Activated CD8-positive, alpha-beta memory T cell treated with anti-CD3 and anti-CD28 coated beads, Interleukin-2, amount 50 U/mL, for 24 hours (primary cell): ENCODE measurements at regions not wholly inside any gene's neighbourhood (a gene's known extent, or its start where the extent isn't known, plus 50 kb on each side); places are given as distances from the start of the nearest gene placed in this dataset.
"Not testable (repeated sequence)": the region's sequence is repeated elsewhere in the genome, so short reads cannot be mapped to it uniquely, and the experiment has no call there.

ENCODE experiments used
- DNase-seq: peaks from one replicate; pipeline ENCODE4 v3.0.0-alpha.2; 2020; ENCODE audit errors: extremely low read depth

DNA sequence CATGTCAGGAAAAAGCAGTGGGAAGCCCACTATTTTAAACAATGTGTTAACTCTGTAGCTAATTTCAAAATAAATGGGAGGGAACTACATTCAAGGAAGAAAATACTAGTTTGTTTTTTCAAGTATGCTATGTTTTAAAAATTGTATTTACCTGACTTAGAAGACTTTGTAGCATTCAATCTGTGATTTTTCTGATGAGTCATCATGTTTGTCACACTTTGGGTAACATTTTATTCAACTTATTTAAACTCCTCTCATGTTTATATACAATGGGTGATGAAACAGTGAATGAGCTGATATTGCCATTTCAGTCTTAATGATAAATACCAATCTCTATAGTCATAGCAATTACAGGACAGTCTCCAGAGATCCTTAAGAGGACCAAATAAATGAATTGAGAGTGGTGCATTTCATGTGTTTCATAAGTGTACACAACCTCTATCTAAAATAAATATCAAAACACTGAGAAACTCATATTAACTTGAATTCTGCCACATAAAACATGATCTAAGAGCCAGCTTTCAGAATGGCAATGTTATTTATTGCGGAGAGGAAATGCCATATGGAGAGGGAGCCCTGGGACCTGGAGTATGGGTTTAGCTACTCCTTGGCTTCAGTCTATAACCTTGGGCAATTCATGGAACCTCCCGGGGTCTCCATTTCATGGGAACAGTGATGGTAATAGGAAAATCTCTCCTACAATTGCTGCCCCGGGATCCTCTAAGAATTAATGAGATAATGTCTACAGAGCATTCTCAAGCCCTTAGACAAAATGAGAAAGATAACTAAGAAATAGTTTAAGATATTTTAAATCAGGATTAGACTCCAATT, 913.9 kb downstream of the TLE4 start:
- no peak for DNase-seq

DNA sequence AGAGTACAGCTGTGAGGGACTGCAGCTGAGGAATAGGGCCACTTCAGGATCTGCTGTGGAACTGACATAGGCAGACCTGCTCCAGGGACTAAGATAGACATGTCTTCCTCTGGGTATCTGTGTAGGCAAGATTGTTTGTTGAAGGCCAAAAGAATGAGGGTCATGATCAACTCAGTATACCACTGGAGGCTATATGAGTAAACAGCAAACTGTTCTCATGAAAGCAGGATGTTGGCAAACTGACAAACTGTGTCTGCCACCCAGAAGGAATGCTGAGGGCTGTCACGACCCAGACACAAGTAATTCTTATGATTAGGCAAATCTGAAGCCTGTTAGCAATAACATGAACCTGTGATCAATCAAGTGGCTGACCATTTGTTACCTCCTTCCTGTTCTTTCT, 910.5 kb downstream of the TLE4 start:
- DNase-seq, result not testable (repeated sequence)

DNA sequence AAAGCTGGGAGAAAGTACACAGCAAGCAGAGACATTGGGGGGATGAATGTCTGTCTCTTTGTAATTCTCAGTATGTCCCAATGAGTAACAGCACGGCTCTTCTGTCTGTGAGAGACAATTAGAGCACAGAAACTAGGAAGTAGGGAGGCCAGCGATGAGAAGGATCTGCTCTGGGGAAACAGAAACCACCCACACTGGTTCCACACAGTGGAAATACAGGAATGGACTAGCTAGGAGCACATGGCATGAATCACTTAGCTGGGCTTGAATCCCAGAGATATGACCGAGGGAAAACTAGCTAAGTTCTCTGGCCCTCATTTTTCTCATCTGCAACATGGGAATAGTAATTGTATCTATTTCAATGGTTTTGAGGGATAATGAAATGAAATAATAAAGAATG, 895.9 kb downstream of the TLE4 start:
- DNase-seq, result no peak

- no peak for DNase-seq
These were observed 893.8 kb downstream of the TLE4 start for GRCh38 chr9:80465556-80465955.

- DNase-seq, result no peak
These were observed 877.7 kb downstream of the TLE4 start for GRCh38 chr9:80449513-80449912.

GRCh38 chr9:80448996-80449395, 877.2 kb downstream of the TLE4 start:
- no peak for DNase-seq

- DNase-seq, result no peak
These were observed 876.1 kb downstream of the TLE4 start for GRCh38 chr9:80447876-80448275.

DNA sequence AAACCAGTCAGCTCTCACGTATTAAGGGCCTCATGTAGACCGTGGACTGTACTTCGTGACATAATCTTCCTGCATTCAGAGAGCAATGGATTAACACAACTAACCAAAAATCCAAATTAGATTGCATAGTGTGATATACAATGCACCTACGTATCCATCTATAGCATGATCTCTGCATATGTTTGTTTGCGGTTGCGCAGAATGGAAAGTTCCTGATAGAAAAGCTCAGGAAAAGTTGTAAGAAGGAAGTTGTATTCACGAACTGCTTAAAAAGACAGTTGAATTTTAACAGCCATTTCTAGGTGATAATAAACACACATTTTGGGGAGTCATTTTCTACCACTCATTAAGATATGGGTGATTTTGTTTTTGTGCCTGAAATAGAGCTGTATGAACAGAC, 869.0 kb downstream of the TLE4 start:
- DNase-seq, result no peak

DNA sequence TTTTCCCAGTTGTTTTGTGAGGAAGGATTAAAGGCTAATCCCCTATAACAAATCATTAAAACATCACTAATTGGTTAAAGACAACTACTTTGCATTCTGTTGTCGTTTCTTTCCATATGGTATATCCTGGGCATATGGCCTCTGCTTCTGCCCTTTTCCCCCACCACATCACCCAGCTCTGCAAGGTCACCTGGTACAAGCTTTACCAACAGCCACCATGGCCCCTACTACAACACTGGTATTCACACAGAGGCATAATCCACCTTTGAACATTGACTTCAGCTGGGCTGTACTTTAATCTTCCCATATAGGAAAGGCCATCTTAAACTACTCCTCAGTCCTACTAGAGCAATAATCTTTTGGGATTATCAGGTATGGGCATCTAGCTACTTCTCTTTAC, 866.1 kb downstream of the TLE4 start:
- DNase-seq, result no peak

DNA sequence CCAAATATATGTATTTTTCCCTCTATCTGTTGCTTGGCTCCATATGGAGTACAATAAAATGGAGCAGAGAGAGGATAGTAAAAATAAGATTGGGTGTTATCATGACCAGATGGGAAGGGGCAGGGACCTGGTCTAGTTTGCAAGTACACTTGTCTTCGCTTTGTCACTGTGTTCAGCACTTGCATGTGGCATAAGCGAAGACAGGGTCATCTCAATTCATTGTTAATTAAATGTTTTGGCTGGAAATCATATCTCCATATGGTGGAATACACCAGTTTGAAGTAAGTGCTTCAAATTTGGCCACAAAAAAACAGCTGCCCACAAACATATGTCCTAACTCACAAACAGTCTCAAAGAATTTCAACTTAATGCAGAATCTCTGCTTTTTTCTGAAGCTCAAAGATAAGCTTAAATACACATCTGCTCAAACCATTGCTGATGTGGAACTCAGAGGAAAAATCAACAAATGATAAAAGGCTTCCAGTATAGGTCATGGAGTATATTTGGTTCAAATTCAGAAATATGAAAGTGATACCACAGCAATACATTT, 865.4 kb downstream of the TLE4 start:
- no peak for DNase-seq

DNA sequence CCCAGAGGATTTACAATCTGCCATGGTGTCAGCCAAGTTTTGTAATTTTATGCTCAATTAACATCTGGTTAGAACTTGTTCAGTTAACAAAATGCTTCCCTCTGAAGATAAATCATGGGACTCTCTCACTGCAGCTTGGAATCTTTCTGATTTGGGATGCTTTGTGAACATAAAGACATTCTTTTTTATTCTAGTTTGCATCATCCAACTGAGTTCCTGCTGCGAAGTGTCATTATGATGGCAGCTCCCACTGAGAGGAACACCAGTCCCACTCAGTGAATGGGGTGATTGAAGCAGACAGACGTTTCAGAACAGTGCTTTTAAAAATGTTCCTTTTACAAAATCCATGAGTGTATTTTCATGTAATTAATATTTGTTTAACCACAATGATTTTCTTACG, 863.8 kb downstream of the TLE4 start:
- no peak for DNase-seq

DNA sequence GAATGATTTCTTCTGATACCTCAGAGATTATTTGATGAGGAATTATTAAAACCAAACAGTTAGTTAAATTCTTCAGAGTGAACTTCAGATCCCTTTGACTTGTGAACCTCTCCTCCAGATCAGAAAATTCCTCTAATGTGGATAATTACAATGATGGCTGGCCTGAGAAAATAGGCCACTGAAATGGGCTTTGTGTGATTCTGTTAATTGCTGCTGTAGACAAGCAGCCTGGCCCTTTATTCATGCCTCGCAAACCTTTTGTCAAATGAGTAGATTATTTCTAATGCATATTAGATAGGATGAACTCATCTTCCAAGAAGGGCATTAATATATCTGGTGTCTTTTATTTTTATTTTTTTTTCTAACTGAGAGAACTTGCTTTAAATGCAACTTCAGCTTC, 855.2 kb downstream of the TLE4 start:
- DNase-seq, result no peak

DNA sequence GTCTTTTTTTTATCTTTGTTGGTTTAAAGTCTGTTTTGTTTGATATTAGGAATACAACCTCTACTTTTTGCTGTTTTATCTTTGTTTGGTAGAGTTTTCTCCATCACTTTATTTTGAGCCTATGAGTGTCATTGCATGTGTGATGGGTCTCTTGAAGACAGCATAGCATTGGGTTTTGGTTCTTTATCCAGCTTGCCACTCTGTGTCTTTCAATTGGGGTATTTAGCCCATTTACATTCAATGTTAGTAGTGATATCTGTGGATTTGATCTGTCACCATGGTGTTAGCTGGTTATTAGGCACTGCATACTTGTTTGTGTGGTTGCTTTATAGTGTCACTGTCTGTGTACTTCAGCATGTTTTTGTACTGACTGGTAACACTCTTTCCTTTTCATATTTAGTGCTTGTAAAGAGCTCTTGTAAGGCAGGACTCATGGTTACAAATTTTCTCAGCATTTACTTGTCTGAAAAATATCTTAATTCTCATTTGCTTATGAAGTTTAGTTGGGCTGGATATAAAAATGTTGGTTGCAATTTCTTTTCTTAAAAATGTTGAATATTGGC, 845.5 kb downstream of the TLE4 start:
- no peak for DNase-seq

DNA sequence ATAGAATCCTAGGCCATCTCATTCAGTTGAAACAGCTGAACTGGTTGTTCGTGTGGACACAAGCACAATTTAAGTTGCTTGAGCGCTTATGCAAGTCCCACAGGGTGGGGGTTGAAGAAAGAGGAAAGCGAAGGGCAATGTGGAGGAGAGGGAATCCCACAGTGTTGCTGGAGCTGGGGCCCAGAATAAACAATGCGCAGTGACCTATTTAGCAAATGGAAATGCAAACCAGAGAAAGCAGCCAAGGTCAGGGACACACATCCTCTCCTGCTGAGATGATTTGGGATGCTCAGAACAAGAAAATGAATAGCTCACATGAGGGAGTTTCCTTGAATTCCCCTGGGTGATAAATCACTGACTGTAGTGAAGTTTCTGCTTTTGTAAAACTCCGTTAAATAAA, 838.3 kb downstream of the TLE4 start:
- DNase-seq, result no peak

GRCh38 chr9:80407220-80407619, 835.5 kb downstream of the TLE4 start:
- no peak for DNase-seq

DNA sequence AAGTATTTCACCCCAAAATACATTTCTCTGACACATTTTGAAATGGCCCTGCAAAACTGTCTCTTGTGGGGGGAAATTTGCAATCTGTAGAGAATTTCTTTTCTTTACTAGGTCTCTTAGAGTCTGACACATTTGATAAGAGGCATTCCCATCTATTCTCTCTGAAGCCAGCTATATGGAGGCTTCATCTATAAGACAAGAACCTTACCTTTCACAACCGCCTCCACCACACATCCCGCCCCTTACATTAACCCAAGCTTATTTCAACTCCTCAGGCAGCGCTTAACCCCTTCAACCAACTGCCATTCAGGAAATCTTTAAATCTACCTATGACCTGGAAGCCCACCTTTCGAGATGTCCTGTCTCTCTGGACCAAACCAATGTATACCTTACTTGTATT, 829.5 kb downstream of the TLE4 start:
- no peak for DNase-seq

- DNase-seq, result no peak
These were observed 829.0 kb downstream of the TLE4 start for GRCh38 chr9:80400624-80401230.

DNA sequence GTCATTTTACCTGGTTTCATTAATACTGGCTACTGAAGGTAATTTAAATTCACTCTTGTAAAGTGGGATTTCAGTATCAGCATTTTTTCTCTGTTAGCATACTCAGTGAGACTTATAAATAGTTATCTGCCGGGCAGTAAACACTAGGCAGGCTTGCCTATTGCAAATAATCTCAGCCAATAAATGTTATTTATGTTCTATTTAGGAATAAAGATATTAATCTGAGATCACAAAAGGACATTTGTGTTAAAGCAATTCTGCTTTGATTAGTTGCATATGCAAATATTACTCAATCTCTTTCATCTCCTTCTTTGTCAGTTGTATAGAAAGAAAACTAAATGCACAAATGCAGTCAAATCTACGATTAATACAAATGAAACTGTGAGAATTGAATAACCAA, 827.8 kb downstream of the TLE4 start:
- no peak for DNase-seq

GRCh38 chr9:80387828-80388227, 816.1 kb downstream of the TLE4 start:
- no peak for DNase-seq

DNA sequence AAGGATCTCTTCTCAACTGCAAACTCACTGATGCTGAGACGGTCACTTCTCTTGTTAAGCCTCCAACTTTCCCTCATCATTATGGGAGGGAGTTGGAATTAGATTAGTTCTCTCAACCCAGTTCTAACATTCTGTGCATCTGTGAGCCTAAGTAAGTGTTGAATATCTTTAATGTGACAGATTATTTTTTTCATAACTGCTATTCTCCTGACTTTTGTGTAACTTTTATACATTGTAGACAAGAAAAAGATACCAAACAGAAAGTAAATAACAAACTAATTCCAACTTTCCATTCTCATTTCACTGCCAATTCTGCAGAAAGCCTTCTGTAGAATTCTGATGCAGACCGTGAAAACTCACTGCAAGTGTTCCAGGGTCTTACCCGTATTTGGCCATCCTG, 813.5 kb downstream of the TLE4 start:
- no peak for DNase-seq

- no peak for DNase-seq
These were observed 811.6 kb downstream of the TLE4 start for GRCh38 chr9:80383331-80383730.

- DNase-seq, result no peak
These were observed 810.6 kb downstream of the TLE4 start for GRCh38 chr9:80382211-80382891.
